WTC11 (cell line): ENCODE measurements at regions not wholly inside any gene's neighbourhood (a gene's known extent, or its start where the extent isn't known, plus 50 kb on each side); places are given as distances from the start of the nearest gene placed in this dataset.

Experiments used
- ARID4B ChIP-seq: sonication (generic); formaldehyde crosslinking; IDR thresholded peaks from 2 replicates; pipeline ENCODE4 v1.8.0; 2023; ENCODE audit warnings: missing genetic modification reagents, mild to moderate bottlenecking, borderline replicate concordance
- ATF2 ChIP-seq: sonication (generic); formaldehyde crosslinking; IDR thresholded peaks from 2 replicates; pipeline ENCODE4 v1.8.1; 2022; ENCODE audit warnings: low read depth, missing genetic modification reagents, borderline replicate concordance
- CTCF ChIP-seq: fragments of 200-600 bp; IDR thresholded peaks from 2 replicates; pipeline ENCODE4 v1.8.0; 2022; ENCODE audit warnings: antibody characterized with exemption
- OVOL2 ChIP-seq: fragments of 250-450 bp; sonication (Bioruptor Pico); IDR thresholded peaks from 2 replicates; pipeline ENCODE4 v1.9.0; 2021; ENCODE audit warnings: mild to moderate bottlenecking, borderline replicate concordance
- SOX15 ChIP-seq: fragments of 250-450 bp; sonication (Bioruptor Pico); IDR thresholded peaks from 2 replicates; pipeline ENCODE4 v1.9.0; 2021; ENCODE audit warnings: mild to moderate bottlenecking

GRCh38 chr18:39561126-39561525, 1995.5 kb upstream of the CELF4 start:
- TF ChIP-seq ATF2 (no peak), ARID4B (CRISPR knock-in tag) (no peak), OVOL2 (CRISPR knock-in tag) (no peak), CTCF (no peak), SOX15 (CRISPR knock-in tag) (no peak)
